ENCODE measurements at regions not wholly inside any gene's neighbourhood (a gene's known extent, or its start where the extent isn't known, plus 50 kb on each side); places are given as distances from the start of the nearest gene placed in this dataset.

- TF ChIP-seq TARDBP (IDR thresholded peaks at IDR 0.05) (no peak), SP1 (IDR thresholded peaks at IDR 0.05) (no peak), ZNF384 (IDR thresholded peaks at IDR 0.05) (no peak), PKNOX1 (IDR thresholded peaks at IDR 0.05) (no peak), ARNT (IDR thresholded peaks at IDR 0.05) (no peak), BHLHE40 (IDR thresholded peaks at IDR 0.05; ENCODE audit: borderline replicate concordance) (no peak), SUZ12 (IDR thresholded peaks at IDR 0.05) (no peak), L3MBTL2 (conservative IDR thresholded peaks at IDR 0.05) (no peak)
These were observed 648.1 kb downstream of the CPS1 start for GRCh38 chr2:211204456-211204855.
